ENCODE measurements at regions not wholly inside any gene's neighbourhood (a gene's known extent, or its start where the extent isn't known, plus 50 kb on each side); places are given as distances from the start of the nearest gene placed in this dataset.

- Mint-ChIP-seq H3K9me3 (ENCODE audit: unreplicated experiment) (no peaks in the 10 kb centered on the region), H3K27ac (ENCODE audit: unreplicated experiment) (no peak overlapping the region), H3K4me3 (ENCODE audit: unreplicated experiment) (no peak overlapping the region), H3K27me3 (ENCODE audit: unreplicated experiment) (no peaks in the 10 kb centered on the region), H3K4me1 (ENCODE audit: unreplicated experiment) (peaks cover 9% of the 10 kb centered on the region), H3K36me3 (ENCODE audit: low read depth, unreplicated experiment) (no peaks in the 10 kb centered on the region)
- no peak for TF ChIP-seq CTCF (IDR thresholded peaks at IDR 0.05; ENCODE audit: unreplicated experiment)
- no peak for DNase-seq (ENCODE audit: low spot score)
Measured at GRCh38 chr2:217539126-217539525, 463.7 kb downstream of the TNS1 start.

GRCh38 chr2:217538719-217539118, 464.1 kb downstream of the TNS1 start:
- Mint-ChIP-seq H3K36me3 (ENCODE audit: low read depth, unreplicated experiment) (no peaks in the 10 kb centered on the region), H3K9me3 (ENCODE audit: unreplicated experiment) (no peaks in the 10 kb centered on the region), H3K4me3 (ENCODE audit: unreplicated experiment) (no peak overlapping the region), H3K27me3 (ENCODE audit: unreplicated experiment) (no peaks in the 10 kb centered on the region), H3K27ac (ENCODE audit: unreplicated experiment) (no peak overlapping the region), H3K4me1 (ENCODE audit: unreplicated experiment) (peaks cover 9% of the 10 kb centered on the region)
- no peak for DNase-seq (ENCODE audit: low spot score)
- TF ChIP-seq CTCF (IDR thresholded peaks at IDR 0.05; ENCODE audit: unreplicated experiment), result no peak

- no peaks in the 10 kb centered on the region for H3K9me3 Mint-ChIP-seq (ENCODE audit: unreplicated experiment)
- TF ChIP-seq CTCF (IDR thresholded peaks at IDR 0.05; ENCODE audit: unreplicated experiment), result no peak
- H3K4me3 Mint-ChIP-seq (ENCODE audit: unreplicated experiment), result no peak overlapping the region
- no peak for DNase-seq (ENCODE audit: low spot score)
- no peaks in the 10 kb centered on the region for H3K36me3 Mint-ChIP-seq (ENCODE audit: low read depth, unreplicated experiment)
- peaks cover 9% of the 10 kb centered on the region for H3K4me1 Mint-ChIP-seq (ENCODE audit: unreplicated experiment)
- no peak overlapping the region for H3K27ac Mint-ChIP-seq (ENCODE audit: unreplicated experiment)
- H3K27me3 Mint-ChIP-seq (ENCODE audit: unreplicated experiment), result no peaks in the 10 kb centered on the region
Measured at GRCh38 chr2:217535957-217536708, 466.7 kb downstream of the TNS1 start.

- Mint-ChIP-seq H3K9me3 (ENCODE audit: unreplicated experiment) (no peaks in the 10 kb centered on the region), H3K27me3 (ENCODE audit: unreplicated experiment) (no peaks in the 10 kb centered on the region), H3K36me3 (ENCODE audit: low read depth, unreplicated experiment) (no peaks in the 10 kb centered on the region), H3K27ac (ENCODE audit: unreplicated experiment) (no peak overlapping the region), H3K4me1 (ENCODE audit: unreplicated experiment) (peaks cover 12% of the 10 kb centered on the region), H3K4me3 (ENCODE audit: unreplicated experiment) (no peak overlapping the region)
- DNase-seq (ENCODE audit: low spot score), result no peak
- no peak for TF ChIP-seq CTCF (IDR thresholded peaks at IDR 0.05; ENCODE audit: unreplicated experiment)
Measured at GRCh38 chr2:217530392-217531090, 472.3 kb downstream of the TNS1 start.

GRCh38 chr2:217529271-217529670, 473.5 kb downstream of the TNS1 start:
- Mint-ChIP-seq H3K27me3 (ENCODE audit: unreplicated experiment) (no peaks in the 10 kb centered on the region), H3K27ac (ENCODE audit: unreplicated experiment) (no peak overlapping the region), H3K4me1 (ENCODE audit: unreplicated experiment) (peaks cover 9% of the 10 kb centered on the region), H3K36me3 (ENCODE audit: low read depth, unreplicated experiment) (no peaks in the 10 kb centered on the region), H3K4me3 (ENCODE audit: unreplicated experiment) (no peak overlapping the region), H3K9me3 (ENCODE audit: unreplicated experiment) (no peaks in the 10 kb centered on the region)
- TF ChIP-seq CTCF (IDR thresholded peaks at IDR 0.05; ENCODE audit: unreplicated experiment), result no peak
- DNase-seq (ENCODE audit: low spot score), result no peak
